HEK293 (cell line): ENCODE measurements at regions not wholly inside any gene's neighbourhood (a gene's known extent, or its start where the extent isn't known, plus 50 kb on each side); places are given as distances from the start of the nearest gene placed in this dataset.

ENCODE experiments used
- CTCF ChIA-PET: fragments of 350-600 bp; formaldehyde crosslinking; extraction: SDS; loops from one replicate; lab custom pipeline; 2021; ENCODE audit warnings: antibody characterized with exemption; lab: Yijun Ruan, JAX
- POLR2A ChIA-PET: fragments of 300-600 bp; formaldehyde crosslinking; extraction: SDS; loops from one replicate; lab custom pipeline; 2020; ENCODE audit warnings: antibody characterized with exemption, inconsistent platforms; lab: Yijun Ruan, JAX
- H3K27ac ChIP-seq: fragments of 200-500 bp; sonication (Bioruptor generic); 2 replicates; pipeline ENCODE4 v1.5.1; 2014; ENCODE audit warnings: low read depth, low read length, control low read depth, inconsistent platforms; ENCODE audit errors: extremely low read depth
- H3K36me3 ChIP-seq, 2 experiments: fragments of 200-500 bp in 1 of 2; sonication (Bioruptor generic) in 1 of 2; 1 replicate in 1 of 2; 2 replicates in 1 of 2; pipeline ENCODE4 v1.5.1; 2014 to 2017; ENCODE audit warnings: inconsistent platforms in 2 of 2, low read length in 2 of 2; ENCODE audit not compliant: control insufficient read depth in 2 of 2, insufficient read depth in 1 of 2
- H3K4me1 ChIP-seq: fragments of 200-500 bp; sonication (Bioruptor generic); 2 replicates; pipeline ENCODE4 v1.5.1; 2014; ENCODE audit warnings: mild to moderate bottlenecking, low read length, inconsistent platforms; ENCODE audit not compliant: control insufficient read depth, insufficient read depth
- H3K4me3 ChIP-seq: 2 replicates; pipeline ENCODE4 v1.5.1; 2011; ENCODE audit warnings: low read depth, mild to moderate bottlenecking, control low read depth, low read length, moderate library complexity
- H3K9me3 ChIP-seq: fragments of 200-500 bp; sonication (Bioruptor generic); 2 replicates; pipeline ENCODE4 v1.5.1; 2014; ENCODE audit warnings: low read depth, low read length, inconsistent platforms; ENCODE audit not compliant: control insufficient read depth, insufficient read depth
- BCL6B ChIP-seq: fragments of 450-650 bp; formaldehyde crosslinking; IDR thresholded peaks from 2 replicates; pipeline ENCODE4 v1.5.1; 2017; ENCODE audit warnings: missing biosample characterization, missing genetic modification characterization
- GLIS1 ChIP-seq: fragments of 450-650 bp; formaldehyde crosslinking; IDR thresholded peaks from 2 replicates; pipeline ENCODE4 v1.5.1; 2016; ENCODE audit warnings: missing biosample characterization, missing genetic modification characterization
- GLIS2 ChIP-seq: fragments of 450-650 bp; formaldehyde crosslinking; IDR thresholded peaks from 2 replicates; pipeline ENCODE4 v1.5.1; 2016; ENCODE audit warnings: missing biosample characterization, missing genetic modification characterization
- KLF1 ChIP-seq: fragments of 450-650 bp; formaldehyde crosslinking; IDR thresholded peaks from 2 replicates; pipeline ENCODE4 v1.5.1; 2016; ENCODE audit warnings: missing biosample characterization, missing genetic modification characterization
- SP2 ChIP-seq: fragments of 450-650 bp; formaldehyde crosslinking; IDR thresholded peaks from 2 replicates; pipeline ENCODE4 v1.5.1; 2016; ENCODE audit warnings: missing biosample characterization, missing genetic modification characterization
- SP7 ChIP-seq: fragments of 450-650 bp; formaldehyde crosslinking; IDR thresholded peaks from 2 replicates; pipeline ENCODE4 v1.5.1; 2016; ENCODE audit warnings: missing biosample characterization, missing genetic modification characterization
- TRIM28 ChIP-seq: IDR thresholded peaks from 2 replicates; pipeline ENCODE4 v1.6.1; 2011; ENCODE audit warnings: low read length, control low read depth, borderline replicate concordance
- ZBTB10 ChIP-seq: fragments of 450-650 bp; formaldehyde crosslinking; IDR thresholded peaks from 2 replicates; pipeline ENCODE4 v1.5.1; 2016; ENCODE audit warnings: missing biosample characterization, missing genetic modification characterization
- ZBTB48 ChIP-seq: fragments of 450-650 bp; formaldehyde crosslinking; IDR thresholded peaks from 2 replicates; pipeline ENCODE4 v1.5.1; 2016; ENCODE audit warnings: missing biosample characterization, missing genetic modification characterization
- ZBTB49 ChIP-seq: fragments of 450-650 bp; formaldehyde crosslinking; IDR thresholded peaks from 2 replicates; pipeline ENCODE4 v1.5.1; 2016; ENCODE audit warnings: missing biosample characterization, missing genetic modification characterization, low read depth
- ZNF266 ChIP-seq: fragments of 450-650 bp; formaldehyde crosslinking; IDR thresholded peaks from 2 replicates; pipeline ENCODE4 v1.5.1; 2016; ENCODE audit warnings: missing biosample characterization, missing genetic modification characterization, low read depth
- ZNF521 ChIP-seq: fragments of 450-650 bp; formaldehyde crosslinking; IDR thresholded peaks from 2 replicates; pipeline ENCODE4 v1.5.1; 2017; ENCODE audit warnings: missing biosample characterization, mild to moderate bottlenecking, missing genetic modification characterization
- ZNF560 ChIP-seq: fragments of 450-650 bp; formaldehyde crosslinking; IDR thresholded peaks from 2 replicates; pipeline ENCODE4 v1.5.1; 2017; ENCODE audit warnings: missing biosample characterization, missing genetic modification characterization, borderline replicate concordance
- ZNF707 ChIP-seq: fragments of 450-650 bp; formaldehyde crosslinking; IDR thresholded peaks from 2 replicates; pipeline ENCODE4 v1.5.1; 2016; ENCODE audit warnings: missing biosample characterization, missing genetic modification characterization
- ZNF776 ChIP-seq: fragments of 450-650 bp; formaldehyde crosslinking; IDR thresholded peaks from 2 replicates; pipeline ENCODE4 v1.5.0; 2017; ENCODE audit warnings: missing biosample characterization, missing genetic modification characterization, borderline replicate concordance

- TF ChIP-seq BCL6B (tag by site-specific recombination) = no peak
- TF ChIP-seq, all 188 proteins: peak for 0
These were observed 84.6 kb upstream of the FMR1 start (continued) for GRCh38 chrX:147827070-147827469.

- Histone ChIP-seq H3K9me3 (no peaks in the 10 kb centered on the region), H3K4me1 (no peaks in the 10 kb centered on the region), H3K36me3 (no peaks in the 10 kb centered on the region), H3K4me3 (no peak overlapping the region), H3K27ac (no peak overlapping the region)
- ChIA-PET CTCF (no interaction called here), POLR2A (no interaction called here)
- TF ChIP-seq ZBTB10 (tag by site-specific recombination) (no peak), ZNF707 (tag by site-specific recombination) (no peak), SP2 (tag by site-specific recombination) (no peak), ZNF776 (no peak), GLIS2 (tag by site-specific recombination) (no peak), ZBTB48 (tag by site-specific recombination) (no peak), KLF1 (tag by site-specific recombination) (no peak), ZNF560 (tag by site-specific recombination) (no peak), ZNF521 (no peak), TRIM28 (no peak), ZBTB49 (tag by site-specific recombination) (no peak), ZNF266 (tag by site-specific recombination) (no peak), SP7 (tag by site-specific recombination) (no peak)
These were observed 83.0 kb upstream of the FMR1 start for GRCh38 chrX:147828719-147829118.

- Histone ChIP-seq H3K9me3 (no peaks in the 10 kb centered on the region), H3K4me1 (no peaks in the 10 kb centered on the region), H3K4me3 (no peak overlapping the region), H3K36me3 (no peaks in the 10 kb centered on the region), H3K27ac (no peak overlapping the region)
- POLR2A ChIA-PET = no interaction called here
- TF ChIP-seq GLIS1 (tag by site-specific recombination) = no peak
- CTCF ChIA-PET = no interaction called here
These were observed 78.9 kb upstream of the FMR1 start for GRCh38 chrX:147832707-147833348.
